ENCODE measurements at regions not wholly inside any gene's neighbourhood (a gene's known extent, or its start where the extent isn't known, plus 50 kb on each side); places are given as distances from the start of the nearest gene placed in this dataset.
"Not testable (repeated sequence)": the region's sequence is repeated elsewhere in the genome, so short reads cannot be mapped to it uniquely, and the experiment has no call there.

- no peak overlapping the region for H3K4me3 ChIP-seq
- H3K27me3 ChIP-seq: no peaks in the 10 kb centered on the region
- no peak for DNase-seq
- no peaks in the 10 kb centered on the region for H3K36me3 ChIP-seq
- peaks cover 0 to 6% (median 0%) of the 10 kb centered on the region in 4 donors for H3K4me1 ChIP-seq
- no peak for TF ChIP-seq CTCF (IDR thresholded peaks at IDR 0.05)
- H3K9me3 ChIP-seq: peaks cover 0 to 9% (median 0%) of the 10 kb centered on the region in 4 donors
- no peak overlapping the region for H3K27ac ChIP-seq
Observed at GRCh38 chr4:146051728-146052391, 113.2 kb upstream of the ZNF827 start.

- no peaks in the 10 kb centered on the region for H3K36me3 ChIP-seq
- peaks cover 0 to 9% (median 0%) of the 10 kb centered on the region in 4 donors for H3K9me3 ChIP-seq
- TF ChIP-seq CTCF (IDR thresholded peaks at IDR 0.05): no peak
- TF ChIP-seq POLR2A (IDR thresholded peaks at IDR 0.05): no peak
- DNase-seq: no peak
- peaks cover 0 to 6% (median 0%) of the 10 kb centered on the region in 4 donors for H3K4me1 ChIP-seq
- H3K27me3 ChIP-seq: no peaks in the 10 kb centered on the region
- no peak overlapping the region for H3K27ac ChIP-seq
- H3K4me3 ChIP-seq: no peak overlapping the region
Observed at GRCh38 chr4:146051223-146051622, 112.6 kb upstream of the ZNF827 start.

GRCh38 chr4:146049802-146050201 is 111.2 kb upstream of the ZNF827 start:
- TF ChIP-seq CTCF (IDR thresholded peaks at IDR 0.05) (no peak), POLR2A (IDR thresholded peaks at IDR 0.05) (no peak)
- Histone ChIP-seq H3K9me3 (peaks cover 0 to 9% (median 0%) of the 10 kb centered on the region in 4 donors), H3K36me3 (no peaks in the 10 kb centered on the region), H3K4me3 (no peak overlapping the region), H3K27me3 (no peaks in the 10 kb centered on the region), H3K4me1 (peaks cover 0 to 6% (median 0%) of the 10 kb centered on the region in 4 donors), H3K27ac (peak overlapping the region in 1 of 4 donors; percentile 6)
- peak in 1 of 3 donors; percentile 26 for DNase-seq

GRCh38 chr4:146047768-146048167 is 109.1 kb upstream of the ZNF827 start:
- not testable (repeated sequence) for H3K9me3 ChIP-seq, H3K4me3 ChIP-seq, H3K36me3 ChIP-seq, H3K27ac ChIP-seq, DNase-seq, H3K27me3 ChIP-seq, H3K4me1 ChIP-seq

- no peaks in the 10 kb centered on the region for H3K36me3 ChIP-seq
- TF ChIP-seq POLR2A (IDR thresholded peaks at IDR 0.05) (no peak), CTCF (IDR thresholded peaks at IDR 0.05) (no peak)
- H3K4me3 ChIP-seq: no peak overlapping the region
- H3K4me1 ChIP-seq: no peaks in the 10 kb centered on the region
- H3K9me3 ChIP-seq: no peaks in the 10 kb centered on the region
- no peak overlapping the region for H3K27ac ChIP-seq
- DNase-seq: no peak
- no peaks in the 10 kb centered on the region for H3K27me3 ChIP-seq
Observed at GRCh38 chr4:146041139-146042004, 102.7 kb upstream of the ZNF827 start.

GRCh38 chr4:146040623-146041022 is 102.0 kb upstream of the ZNF827 start:
- Histone ChIP-seq H3K4me1 (no peaks in the 10 kb centered on the region), H3K4me3 (no peak overlapping the region), H3K36me3 (no peaks in the 10 kb centered on the region), H3K9me3 (no peaks in the 10 kb centered on the region), H3K27ac (no peak overlapping the region), H3K27me3 (no peaks in the 10 kb centered on the region)
- TF ChIP-seq POLR2A (IDR thresholded peaks at IDR 0.05) (no peak), CTCF (IDR thresholded peaks at IDR 0.05) (no peak)
- no peak for DNase-seq

Data from Peyer's patch (tissue), 4 donors.